ENCODE measurements at regions not wholly inside any gene's neighbourhood (a gene's known extent, or its start where the extent isn't known, plus 50 kb on each side); places are given as distances from the start of the nearest gene placed in this dataset.

DNA sequence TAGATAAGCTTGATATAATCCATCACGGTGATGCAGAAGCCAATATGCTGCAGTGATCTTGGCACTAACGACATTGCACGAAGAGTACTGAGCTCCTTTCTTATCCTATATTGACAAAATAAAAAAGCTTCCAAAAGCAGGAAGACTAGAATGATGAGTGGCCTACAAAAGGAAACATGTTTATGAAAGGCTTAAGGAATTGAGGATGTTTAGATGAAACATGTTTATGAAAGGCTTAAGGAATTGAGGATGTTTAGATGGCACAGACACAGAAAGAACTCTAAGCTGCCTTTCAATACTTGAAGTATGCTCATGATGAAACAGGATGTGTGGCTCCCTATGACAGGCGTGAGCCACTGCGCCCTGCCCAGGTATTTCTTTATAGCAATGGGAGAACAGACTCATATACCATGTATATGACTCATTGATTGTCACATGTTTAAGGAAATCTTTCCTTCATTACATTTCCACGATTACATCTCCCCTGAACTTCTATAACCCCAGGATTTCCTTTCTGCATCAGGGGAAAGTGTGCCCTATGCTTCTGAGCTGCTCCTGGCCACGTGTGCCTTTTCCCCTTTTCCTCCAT lies 690.8 kb upstream of the ARGLU1 start:
- Histone ChIP-seq H3K27ac (replicated peaks in 1 of 4) (no peak overlapping the region), H3K9me3 (no peaks in the 10 kb centered on the region), H3K36me3 (no peaks in the 10 kb centered on the region), H3K4me3 (no peak overlapping the region), H3K4me1 (no peaks in the 10 kb centered on the region), H3K27me3 (peaks cover 0 to 7% (median 0%) of the 10 kb centered on the region in 4 donors)
- intact Hi-C loops (cut with DNase I): no loop called here
- TF ChIP-seq EP300 (IDR thresholded peaks at IDR 0.05) (no peak), POLR2A (IDR thresholded peaks at IDR 0.05; ENCODE audit: low read depth) (no peak), POLR2AphosphoS5 (IDR thresholded peaks at IDR 0.05) (no peak), CTCF (IDR thresholded peaks at IDR 0.05) (no peak)
- 31% methylated on average over 7 of the region's 7 CpGs for WGBS
- no peak for DNase-seq (ENCODE audit: extremely low spot score)

- Histone ChIP-seq H3K27me3 (no peaks in the 10 kb centered on the region), H3K4me1 (no peaks in the 10 kb centered on the region), H3K4me3 (no peak overlapping the region), H3K9me3 (no peaks in the 10 kb centered on the region), H3K27ac (replicated peaks in 1 of 4) (no peak overlapping the region), H3K36me3 (no peaks in the 10 kb centered on the region)
- WGBS: 87% methylated on average over 4 of the region's 4 CpGs
- TF ChIP-seq POLR2A (IDR thresholded peaks at IDR 0.05; ENCODE audit: low read depth): no peak
- no peak for TF ChIP-seq EP300 (IDR thresholded peaks at IDR 0.05)
- no peak for TF ChIP-seq CTCF (IDR thresholded peaks at IDR 0.05)
- TF ChIP-seq POLR2AphosphoS5 (IDR thresholded peaks at IDR 0.05): no peak
- intact Hi-C loops (cut with DNase I): no loop called here
- DNase-seq (ENCODE audit: extremely low spot score): no peak
These were observed 686.5 kb upstream of the ARGLU1 start for GRCh38 chr13:107254392-107254791.

DNA sequence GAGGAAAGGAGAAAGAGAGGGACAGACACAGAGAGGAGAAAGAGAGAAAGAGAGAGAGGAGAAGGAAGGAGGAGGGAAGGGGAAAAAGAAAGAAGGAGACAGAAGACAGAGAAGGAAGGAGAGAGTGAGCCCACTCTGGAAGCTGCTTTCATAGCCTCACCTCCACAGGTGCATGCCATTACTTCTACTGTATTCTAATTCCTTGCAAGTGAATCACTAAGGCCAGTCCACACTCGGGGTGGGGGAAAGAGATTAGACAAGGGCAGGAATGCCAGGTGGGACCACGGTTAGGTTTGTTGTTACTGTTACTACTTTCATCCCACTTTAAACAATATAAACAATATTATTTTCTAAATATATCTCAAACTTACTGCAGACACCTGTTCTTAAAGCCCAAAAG lies 684.5 kb upstream of the ARGLU1 start:
- Histone ChIP-seq H3K4me3 (no peak overlapping the region), H3K4me1 (no peaks in the 10 kb centered on the region), H3K9me3 (no peaks in the 10 kb centered on the region), H3K36me3 (no peaks in the 10 kb centered on the region), H3K27me3 (no peaks in the 10 kb centered on the region), H3K27ac (replicated peaks in 1 of 4) (no peak overlapping the region)
- DNase-seq (ENCODE audit: extremely low spot score): no peak
- TF ChIP-seq POLR2AphosphoS5 (IDR thresholded peaks at IDR 0.05) (no peak), CTCF (IDR thresholded peaks at IDR 0.05) (no peak), POLR2A (IDR thresholded peaks at IDR 0.05; ENCODE audit: low read depth) (no peak), EP300 (IDR thresholded peaks at IDR 0.05) (no peak)
- WGBS: 74% methylated on average over 2 of the region's 2 CpGs
- intact Hi-C loops (cut with DNase I): no loop called here

DNA sequence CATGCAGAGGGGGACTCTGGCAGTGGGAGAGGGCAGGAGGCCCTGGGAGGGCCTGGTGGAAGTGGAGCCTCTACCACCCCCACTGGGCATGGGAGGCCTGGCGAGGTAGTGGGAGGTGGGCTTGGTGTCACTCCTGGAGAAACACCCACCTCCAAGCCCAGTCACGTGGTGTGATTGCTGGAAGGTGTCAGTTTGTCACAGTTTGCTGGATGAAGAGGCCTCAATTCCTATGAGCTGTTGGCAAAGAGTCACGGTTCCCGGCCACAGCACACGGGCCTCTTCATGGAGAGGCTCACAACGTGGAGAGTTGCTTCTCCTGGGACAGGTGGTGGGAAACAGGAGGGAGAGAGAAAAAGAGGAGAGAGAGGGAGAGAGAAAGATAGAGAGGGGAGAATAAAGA lies 684.1 kb upstream of the ARGLU1 start:
- TF ChIP-seq POLR2A (IDR thresholded peaks at IDR 0.05; ENCODE audit: low read depth) (no peak), POLR2AphosphoS5 (IDR thresholded peaks at IDR 0.05) (no peak), CTCF (IDR thresholded peaks at IDR 0.05) (no peak), EP300 (IDR thresholded peaks at IDR 0.05) (no peak)
- H3K27me3 ChIP-seq: no peaks in the 10 kb centered on the region
- intact Hi-C loops (cut with DNase I): no loop called here
- H3K4me1 ChIP-seq: no peaks in the 10 kb centered on the region
- H3K4me3 ChIP-seq: no peak overlapping the region
- H3K36me3 ChIP-seq: no peaks in the 10 kb centered on the region
- 55% methylated on average over 6 of the region's 6 CpGs for WGBS
- no peaks in the 10 kb centered on the region for H3K9me3 ChIP-seq
- DNase-seq (ENCODE audit: extremely low spot score): no peak
- H3K27ac ChIP-seq (replicated peaks in 1 of 4): no peak overlapping the region

GRCh38 chr13:107251341-107251740 lies 683.4 kb upstream of the ARGLU1 start:
- DNase-seq (ENCODE audit: extremely low spot score): no peak
- H3K27ac ChIP-seq (replicated peaks in 1 of 4): no peak overlapping the region
- intact Hi-C loops (cut with DNase I): no loop called here
- no peaks in the 10 kb centered on the region for H3K27me3 ChIP-seq
- H3K36me3 ChIP-seq: no peaks in the 10 kb centered on the region
- H3K4me1 ChIP-seq: no peaks in the 10 kb centered on the region
- WGBS: 77% methylated on average over 4 of the region's 4 CpGs
- no peak overlapping the region for H3K4me3 ChIP-seq
- TF ChIP-seq POLR2A (IDR thresholded peaks at IDR 0.05; ENCODE audit: low read depth) (no peak), CTCF (IDR thresholded peaks at IDR 0.05) (no peak), EP300 (IDR thresholded peaks at IDR 0.05) (no peak), POLR2AphosphoS5 (IDR thresholded peaks at IDR 0.05) (no peak)
- no peaks in the 10 kb centered on the region for H3K9me3 ChIP-seq
